Keratinocyte (primary cell): ENCODE measurements at regions not wholly inside any gene's neighbourhood (a gene's known extent, or its start where the extent isn't known, plus 50 kb on each side); places are given as distances from the start of the nearest gene placed in this dataset.
"Not testable (repeated sequence)": the region's sequence is repeated elsewhere in the genome, so short reads cannot be mapped to it uniquely, and the experiment has no call there.

ENCODE experiments used
- EZH2 ChIP-seq: IDR thresholded peaks from one replicate; pipeline ENCODE4 v1.6.1; 2012; ENCODE audit warnings: inconsistent platforms, mild to moderate bottlenecking, low read length, moderate library complexity
- TF ChIP-seq, protein P1 (sequence below), 3 experiments: IDR thresholded peaks in 1 of 3; conservative IDR thresholded peaks in 1 of 3; optimal IDR thresholded peaks in 1 of 3; 2 replicates in 2 of 3; 3 replicates in 1 of 3; pipeline versions ENCODE3 to v1.5.1; 2011; ENCODE audit warnings: low read length in 3 of 3, mild to moderate bottlenecking in 3 of 3, moderate library complexity in 2 of 3, control low read depth in 1 of 3, inconsistent platforms in 1 of 3; ENCODE audit not compliant: insufficient read depth in 2 of 3; ENCODE audit errors: extremely low read depth in 1 of 3

DNA sequence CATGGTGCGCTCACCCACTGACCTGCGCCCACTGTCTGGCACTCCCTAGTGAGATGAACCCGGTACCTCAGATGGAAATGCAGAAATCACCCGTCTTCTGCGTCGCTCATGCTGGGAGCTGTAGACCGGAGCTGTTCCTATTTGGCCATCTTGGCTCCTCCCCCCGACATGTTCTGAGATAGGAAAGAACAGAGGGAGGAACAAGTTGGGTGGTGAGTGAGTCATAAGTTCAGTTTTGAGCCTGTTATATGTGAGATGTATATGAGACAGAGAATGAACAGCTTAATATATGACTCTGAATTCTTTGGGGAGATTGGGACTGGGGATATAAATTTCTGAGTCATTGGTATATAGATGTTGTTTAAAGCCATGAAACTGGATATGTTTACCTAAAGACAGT lies 596.7 kb downstream of the TSN start:
- TF ChIP-seq EZH2: not testable (repeated sequence)
- TF ChIP-seq, protein P1, sequence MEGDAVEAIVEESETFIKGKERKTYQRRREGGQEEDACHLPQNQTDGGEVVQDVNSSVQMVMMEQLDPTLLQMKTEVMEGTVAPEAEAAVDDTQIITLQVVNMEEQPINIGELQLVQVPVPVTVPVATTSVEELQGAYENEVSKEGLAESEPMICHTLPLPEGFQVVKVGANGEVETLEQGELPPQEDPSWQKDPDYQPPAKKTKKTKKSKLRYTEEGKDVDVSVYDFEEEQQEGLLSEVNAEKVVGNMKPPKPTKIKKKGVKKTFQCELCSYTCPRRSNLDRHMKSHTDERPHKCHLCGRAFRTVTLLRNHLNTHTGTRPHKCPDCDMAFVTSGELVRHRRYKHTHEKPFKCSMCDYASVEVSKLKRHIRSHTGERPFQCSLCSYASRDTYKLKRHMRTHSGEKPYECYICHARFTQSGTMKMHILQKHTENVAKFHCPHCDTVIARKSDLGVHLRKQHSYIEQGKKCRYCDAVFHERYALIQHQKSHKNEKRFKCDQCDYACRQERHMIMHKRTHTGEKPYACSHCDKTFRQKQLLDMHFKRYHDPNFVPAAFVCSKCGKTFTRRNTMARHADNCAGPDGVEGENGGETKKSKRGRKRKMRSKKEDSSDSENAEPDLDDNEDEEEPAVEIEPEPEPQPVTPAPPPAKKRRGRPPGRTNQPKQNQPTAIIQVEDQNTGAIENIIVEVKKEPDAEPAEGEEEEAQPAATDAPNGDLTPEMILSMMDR (optimal IDR thresholded peaks at IDR 0.05 in 1 of 3, IDR thresholded peaks at IDR 0.05 in 1 of 3, conservative IDR thresholded peaks at IDR 0.05 in 1 of 3; ENCODE audit: extremely low read depth in 1 of 3, insufficient read depth in 2 of 3, low read length in 3 of 3): not testable (repeated sequence)
